Body of pancreas (tissue), 4 donors: ENCODE measurements at regions not wholly inside any gene's neighbourhood (a gene's known extent, or its start where the extent isn't known, plus 50 kb on each side); places are given as distances from the start of the nearest gene placed in this dataset.

ENCODE experiments used
- ATAC-seq: fragments of 150-250 bp; one replicate; pipeline ENCODE4 v1.9.1; 2016
- DNase-seq, 4 donors: peaks; one replicate each; pipeline ENCODE4 v3.0.0-alpha.2; 2019
- H3K27ac ChIP-seq, 4 donors: fragments of 200-600 bp; sonication (generic); 1 replicate in 3 of 4; 2 replicates in 1 of 4; pipeline versions ENCODE4 v1.5.1 to v1.6.1; 2016 to 2019; ENCODE audit warnings: mild to moderate bottlenecking in 1 of 4, mixed read lengths in 1 of 4, moderate library complexity in 1 of 4
- H3K27me3 ChIP-seq, 2 donors: fragments of 200-600 bp; sonication (generic); one replicate each; pipeline ENCODE4 v1.6.0; 2016; ENCODE audit warnings: mild to moderate bottlenecking in 1 of 2
- H3K36me3 ChIP-seq, 2 donors: fragments of 200-600 bp; sonication (generic); replicated peaks in 1 of 2; 2 replicates each; pipeline ENCODE4 v1.5.1; 2016; ENCODE audit warnings: low read depth in 2 of 2; ENCODE audit not compliant: insufficient read depth in 1 of 2
- H3K4me1 ChIP-seq: fragments of 200-600 bp; sonication (generic); one replicate; pipeline ENCODE4 v1.6.0; 2016
- H3K4me3 ChIP-seq, 2 donors: fragments of 200-600 bp; sonication (generic); 1 replicate in 1 of 2; 2 replicates in 1 of 2; pipeline ENCODE4 v1.5.1; 2016 to 2019
- H3K9me3 ChIP-seq, 3 donors: fragments of 200-600 bp; sonication (generic); 1 replicate in 2 of 3; 2 replicates in 1 of 3; pipeline ENCODE4 v1.5.1; 2016
- CTCF ChIP-seq, 7 experiments: fragments of 450-650 bp in 4 of 7; fragments of 200-600 bp in 3 of 7; sonication (generic) in 3 of 7; IDR thresholded peaks; one replicate each; pipeline ENCODE4 v1.5.1; 2016 to 2019; ENCODE audit warnings: antibody characterized with exemption in 7 of 7
- POLR2A ChIP-seq, 3 donors: fragments of 450-650 bp; IDR thresholded peaks; one replicate each; pipeline ENCODE4 v1.6.1; 2016; ENCODE audit warnings: antibody characterized with exemption in 3 of 3, mild to moderate bottlenecking in 2 of 3
- WGBS, 2 donors: methylation state at CpG; one replicate each; pipeline ENCODE4 v1.1.5; 2017; 5-methylcytosine and 5-hydroxymethylcytosine counted together
- intact Hi-C: fragments of 100-400 bp; cut with DNase I; formaldehyde crosslinking; loops from one replicate; pipeline ENCODE4 v1.15.1; 2023

- intact Hi-C loops = no loop called here
- Histone ChIP-seq H3K27ac (peak overlapping the region in 2 of 4 donors; percentile 36 to 49), H3K36me3 (no peaks in the 10 kb centered on the region), H3K4me3 (no peak overlapping the region), H3K9me3 (no peaks in the 10 kb centered on the region), H3K4me1 (peaks cover 11% of the 10 kb centered on the region), H3K27me3 (no peaks in the 10 kb centered on the region)
- ATAC-seq (no peak), DNase-seq (no peak)
- TF ChIP-seq POLR2A (IDR thresholded peaks at IDR 0.05) = no peak
- no peak for TF ChIP-seq CTCF (IDR thresholded peaks at IDR 0.05)
These were observed 83.9 kb upstream of the USP9X start for GRCh38 chrX:41001327-41001726.

GRCh38 chrX:41002026-41002425 is 83.2 kb upstream of the USP9X start:
- H3K27ac ChIP-seq = peak overlapping the region in 2 of 4 donors; percentile 40 to 58
- H3K27me3 ChIP-seq = no peaks in the 10 kb centered on the region
- DNase-seq (peak in 3 of 4 donors; percentile 43 to 55 (median 44)), ATAC-seq (peak; percentile 84)
- H3K9me3 ChIP-seq = no peaks in the 10 kb centered on the region
- no peaks in the 10 kb centered on the region for H3K36me3 ChIP-seq
- no peak overlapping the region for H3K4me3 ChIP-seq
- intact Hi-C loops = no loop called here
- H3K4me1 ChIP-seq = peaks cover 11% of the 10 kb centered on the region
- TF ChIP-seq POLR2A (IDR thresholded peaks at IDR 0.05) = no peak
- TF ChIP-seq CTCF (IDR thresholded peaks at IDR 0.05) = no peak
- 34 to 43% methylated on average over 6 of the region's 6 CpGs for WGBS, 2 donors

- intact Hi-C loops = no loop called here
- DNase-seq (no peak), ATAC-seq (no peak)
- Histone ChIP-seq H3K27ac (peak overlapping the region in 1 of 4 donors; percentile 58), H3K4me1 (peaks cover 8% of the 10 kb centered on the region), H3K36me3 (no peaks in the 10 kb centered on the region), H3K4me3 (no peak overlapping the region), H3K27me3 (no peaks in the 10 kb centered on the region), H3K9me3 (no peaks in the 10 kb centered on the region)
- TF ChIP-seq POLR2A (IDR thresholded peaks at IDR 0.05) (no peak), CTCF (IDR thresholded peaks at IDR 0.05) (no peak)
- WGBS, 2 donors = 63 to 65% methylated on average over 3 of the region's 3 CpGs
These were observed 81.6 kb upstream of the USP9X start for GRCh38 chrX:41003506-41004270.

- Histone ChIP-seq H3K27me3 (no peaks in the 10 kb centered on the region), H3K36me3 (no peaks in the 10 kb centered on the region), H3K9me3 (no peaks in the 10 kb centered on the region)
These were observed 79.7 kb upstream of the USP9X start for GRCh38 chrX:41005445-41005992.

More at GRCh38 chrX:41005445-41005992, 79.7 kb upstream of the USP9X start:
- WGBS, 2 donors = 19 to 87% methylated on average over 3 of the region's 3 CpGs
- H3K4me3 ChIP-seq = no peak overlapping the region
- ATAC-seq (no peak), DNase-seq (peak in 1 of 4 donors; percentile 7)
- TF ChIP-seq POLR2A (IDR thresholded peaks at IDR 0.05) (no peak), CTCF (IDR thresholded peaks at IDR 0.05) (no peak)
- intact Hi-C loops = no loop called here
- no peak overlapping the region for H3K27ac ChIP-seq
- peaks cover 8% of the 10 kb centered on the region for H3K4me1 ChIP-seq
